ENCODE measurements at regions not wholly inside any gene's neighbourhood (a gene's known extent, or its start where the extent isn't known, plus 50 kb on each side); places are given as distances from the start of the nearest gene placed in this dataset.
"Not testable (repeated sequence)": the region's sequence is repeated elsewhere in the genome, so short reads cannot be mapped to it uniquely, and the experiment has no call there.

DNA sequence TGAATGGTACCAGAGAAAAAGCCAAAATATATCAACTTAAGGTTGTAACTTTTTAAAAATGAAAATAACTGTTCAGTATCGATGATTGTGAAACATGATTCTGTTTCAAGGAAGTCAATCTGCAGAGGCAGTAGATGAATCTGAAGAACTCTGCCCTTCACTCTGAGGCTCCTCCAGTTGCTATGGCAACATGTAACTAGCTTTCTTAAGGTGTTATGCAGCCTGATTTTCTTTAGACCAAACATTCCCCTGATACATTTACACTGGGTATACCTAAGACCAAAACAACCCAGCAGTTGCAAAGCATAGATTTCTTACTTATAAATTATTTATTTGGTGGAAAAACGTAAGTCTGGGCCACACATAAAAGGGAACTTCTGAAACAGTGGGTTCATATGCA, 133.6 kb upstream of the RASGEF1B start:
- DNase-seq: no peak

DNA sequence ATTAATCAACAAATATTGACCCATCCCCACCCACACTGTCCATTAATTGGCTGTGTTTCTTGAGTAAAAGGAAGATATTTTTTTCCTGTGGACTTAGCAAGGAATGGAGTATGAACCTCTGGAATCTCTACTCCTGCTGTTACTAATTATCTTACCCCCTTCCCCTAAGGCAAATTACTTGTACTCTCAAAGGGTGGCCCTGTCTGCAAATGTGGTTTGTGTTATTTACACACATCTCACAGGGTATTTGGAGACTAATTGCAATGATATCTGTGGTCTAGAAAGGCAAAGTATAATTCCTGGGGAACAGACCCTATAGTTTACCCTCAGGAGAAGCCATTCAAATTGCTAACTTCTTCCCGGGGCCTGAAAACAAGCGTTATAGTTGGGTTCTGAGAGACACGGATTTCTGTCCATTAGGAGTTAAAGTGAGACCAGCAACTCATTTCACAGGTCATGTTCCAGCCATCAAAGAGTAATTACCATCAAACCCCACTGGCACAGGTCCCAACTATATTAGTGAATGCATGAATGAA, 133.0 kb upstream of the RASGEF1B start:
- no peak for DNase-seq

DNA sequence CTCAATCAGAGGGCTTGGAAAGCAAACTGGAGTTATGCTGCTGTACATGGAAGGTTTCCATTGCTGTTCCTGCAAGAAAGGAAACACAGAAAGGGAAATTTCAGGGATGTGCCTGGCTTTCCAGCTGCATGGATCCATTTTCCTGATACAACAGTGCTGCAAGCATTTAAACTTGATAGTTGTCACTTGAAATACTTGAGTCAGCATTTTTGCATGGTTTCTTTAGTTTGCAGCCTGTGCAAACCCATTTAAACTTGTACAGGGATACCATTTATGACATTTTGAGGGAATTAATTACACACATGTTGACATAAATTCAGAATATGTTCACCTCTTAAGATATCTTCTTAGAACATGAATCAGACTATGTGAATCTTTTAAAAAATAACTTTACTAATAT, 131.1 kb upstream of the RASGEF1B start:
- DNase-seq: no peak

DNA sequence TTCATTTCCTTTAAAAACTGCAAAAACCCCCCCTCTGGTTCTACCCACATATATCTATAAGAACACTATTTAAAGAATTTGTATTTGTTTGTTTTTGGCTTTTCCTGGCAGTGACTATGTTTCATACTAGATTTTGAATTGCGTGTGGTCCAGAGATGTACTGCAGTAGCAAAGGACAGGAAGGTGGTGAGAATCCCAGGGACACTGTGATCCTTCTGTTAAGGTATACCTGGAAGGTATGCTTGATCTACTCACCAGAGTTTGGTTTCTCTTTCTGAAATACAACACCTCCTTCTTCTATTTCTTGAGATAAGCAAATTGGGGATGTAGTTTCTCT, 129.6 kb upstream of the RASGEF1B start:
- no peak for DNase-seq

DNA sequence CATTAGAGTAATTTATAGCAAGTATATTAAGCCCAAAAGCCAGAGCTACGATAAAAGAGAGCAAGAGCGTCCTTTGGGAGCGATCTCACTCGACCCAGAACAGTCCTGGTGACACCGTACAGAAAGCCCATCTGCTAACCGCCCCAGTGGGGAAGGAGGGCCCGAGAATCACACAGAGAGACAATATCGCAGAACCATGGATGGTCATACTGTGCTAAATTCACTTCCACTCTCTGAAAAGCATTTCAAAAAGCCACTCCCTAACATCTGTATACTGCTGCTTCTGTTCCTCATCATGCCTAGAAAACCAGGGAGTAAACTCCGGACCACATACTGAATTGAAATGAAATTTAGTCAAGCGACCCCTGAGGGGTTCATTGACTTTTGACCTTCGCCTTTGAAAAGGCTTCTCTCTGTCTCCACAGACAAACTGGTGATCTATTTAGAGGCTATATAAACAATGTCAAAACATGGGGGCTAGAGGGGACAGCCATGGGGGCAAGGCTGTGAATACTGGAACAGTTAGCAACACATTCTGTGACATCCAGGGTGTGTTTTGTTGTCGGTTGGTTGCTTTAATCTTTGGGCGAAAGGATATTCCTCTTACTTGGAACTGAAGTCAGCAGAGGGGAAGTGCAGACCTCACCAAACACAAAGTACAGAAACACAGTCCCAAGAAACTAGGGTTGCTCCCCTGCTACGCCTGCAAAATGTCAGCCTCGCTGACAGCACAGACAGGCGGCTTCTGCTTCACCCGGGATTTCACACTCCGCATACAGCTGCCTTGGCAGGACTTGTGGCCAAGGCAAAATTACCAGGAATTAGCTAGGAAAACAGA, 129.0 kb upstream of the RASGEF1B start:
- DNase-seq: peak in 2 of 56 donors; percentile 3 to 4

DNA sequence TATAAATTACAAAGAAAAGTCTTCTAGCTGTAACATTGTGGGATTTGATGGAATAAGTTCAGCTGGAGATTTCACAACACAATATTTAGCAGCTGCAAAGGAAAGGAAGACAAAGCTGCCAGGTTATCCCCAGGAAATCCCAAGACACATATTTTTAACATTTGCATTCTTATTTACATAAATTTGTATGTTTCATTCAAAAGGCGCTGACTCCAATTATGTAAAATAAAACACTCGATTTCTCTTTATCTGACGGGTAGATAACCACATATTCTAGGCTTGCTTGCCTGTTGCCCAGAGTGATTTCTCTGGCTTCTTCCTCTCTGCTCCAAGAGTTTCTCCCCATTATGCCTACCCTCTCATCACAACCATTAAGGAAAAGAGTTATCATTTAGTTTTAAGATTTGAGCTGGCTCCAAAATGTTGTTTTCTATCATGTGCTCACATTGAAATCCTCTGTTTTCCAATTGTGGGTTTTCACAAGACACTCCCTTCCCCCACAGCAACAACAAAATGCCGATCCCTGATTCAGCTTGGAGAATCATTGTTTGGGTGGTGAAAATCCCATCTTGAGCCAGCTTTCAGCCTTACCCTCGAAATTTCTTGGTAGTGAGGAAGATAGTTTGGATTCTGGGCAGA, 128.2 kb upstream of the RASGEF1B start:
- no peak for DNase-seq

DNA sequence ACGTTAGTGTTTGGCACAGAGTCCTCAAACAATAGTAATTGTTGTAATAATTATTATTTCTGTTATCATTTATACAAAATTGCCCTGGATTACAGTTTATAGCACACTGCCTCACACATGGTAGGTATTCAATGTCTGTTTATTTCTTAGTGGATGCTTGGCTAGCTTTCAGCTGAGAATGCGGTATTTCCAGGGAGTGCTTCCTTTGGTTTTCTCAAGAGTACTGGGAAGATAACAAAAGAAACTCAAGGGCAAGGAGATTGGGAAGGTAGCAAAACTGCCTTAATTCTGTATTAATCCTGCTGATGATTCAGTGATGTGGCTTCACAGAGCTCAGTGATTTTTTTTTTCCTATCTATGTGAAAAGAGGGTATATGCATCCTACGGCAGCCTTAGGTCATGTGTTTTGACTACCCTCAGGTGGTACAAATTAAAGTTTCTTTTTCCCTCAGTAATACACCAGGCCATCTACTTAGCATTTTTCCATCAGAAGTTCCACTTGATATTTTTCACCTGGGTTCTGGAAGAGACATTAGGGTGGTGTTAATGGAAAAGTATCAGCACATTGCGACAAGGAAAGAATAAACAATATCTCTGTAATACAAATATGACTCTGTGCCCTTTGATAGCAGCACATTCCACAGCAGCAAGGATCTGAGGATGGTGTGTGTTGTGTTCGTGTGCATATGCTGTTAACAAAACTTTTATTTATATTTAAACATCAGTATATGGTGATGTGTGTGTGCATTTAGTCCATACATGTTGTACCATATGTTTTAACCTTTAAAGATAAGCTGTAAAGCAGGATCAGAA, 124.3 kb upstream of the RASGEF1B start:
- DNase-seq: no peak

DNA sequence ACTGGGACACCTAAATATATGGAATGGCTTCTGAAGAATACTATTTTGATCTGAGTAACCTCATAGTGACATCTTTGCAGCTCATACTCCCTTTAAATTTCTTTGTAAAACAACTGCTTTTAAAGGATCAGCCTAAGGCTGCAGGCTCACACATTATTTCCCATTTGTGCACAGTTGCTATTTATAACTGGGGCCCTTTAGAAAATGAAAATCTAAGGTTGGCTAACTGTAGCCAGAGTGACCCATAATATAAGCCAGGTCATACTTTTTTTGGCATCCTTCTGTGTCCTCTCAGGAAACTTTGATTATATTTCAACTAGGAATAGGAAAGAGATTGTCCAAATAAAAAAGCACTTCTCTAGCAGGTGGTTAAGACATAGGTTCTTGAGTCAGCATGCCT, 123.6 kb upstream of the RASGEF1B start:
- DNase-seq: no peak

DNA sequence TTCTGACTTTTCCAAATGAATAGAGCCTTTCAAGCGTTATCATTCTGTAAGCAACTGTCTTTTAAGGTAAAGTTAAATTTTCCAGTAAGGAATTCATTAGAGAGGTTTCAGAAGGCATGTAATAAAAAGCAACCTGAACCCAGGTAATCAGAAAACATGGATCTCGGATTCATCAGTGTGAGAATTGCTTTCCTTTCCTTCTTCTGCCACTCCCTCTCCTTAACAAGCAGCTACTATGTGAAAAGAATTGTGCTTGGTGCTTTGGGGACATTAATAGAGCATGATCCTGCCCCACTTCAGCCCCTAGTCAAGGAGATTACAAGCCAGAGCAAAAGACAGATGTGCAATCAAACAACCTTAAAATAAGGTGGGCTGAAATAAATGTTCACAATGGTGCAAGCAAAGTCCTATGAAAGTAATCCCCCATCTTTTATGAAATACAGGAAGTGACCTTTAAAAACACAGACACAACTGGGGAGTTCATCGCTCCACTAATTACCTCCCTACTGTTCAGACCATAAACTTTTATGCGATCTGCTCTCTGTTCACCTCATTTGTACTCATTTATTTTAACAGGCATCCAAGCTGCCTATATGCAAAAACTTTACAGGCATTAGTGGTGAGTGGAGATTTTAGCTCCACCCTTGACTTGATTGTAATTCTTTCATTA, 122.9 kb upstream of the RASGEF1B start:
- no peak for DNase-seq

DNA sequence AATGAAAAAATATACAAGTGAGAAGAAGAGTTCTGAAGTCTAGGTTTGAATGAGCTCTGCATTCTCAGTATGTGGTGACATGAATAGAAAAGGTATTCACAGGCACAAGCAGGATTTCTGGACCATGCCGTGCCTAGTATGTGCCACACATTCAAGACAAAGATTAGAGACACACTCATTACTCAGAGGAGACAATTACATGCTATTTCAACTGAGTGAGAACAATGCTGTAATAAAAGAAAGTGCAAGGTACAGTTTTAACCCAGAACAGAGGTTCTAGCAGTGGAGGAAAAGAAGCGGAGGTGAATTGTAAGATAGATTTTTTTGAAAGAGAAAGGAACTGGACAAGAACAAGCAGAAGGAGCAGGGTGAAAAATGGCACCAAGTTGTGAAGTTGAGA, 121.0 kb upstream of the RASGEF1B start:
- DNase-seq: no peak

DNA sequence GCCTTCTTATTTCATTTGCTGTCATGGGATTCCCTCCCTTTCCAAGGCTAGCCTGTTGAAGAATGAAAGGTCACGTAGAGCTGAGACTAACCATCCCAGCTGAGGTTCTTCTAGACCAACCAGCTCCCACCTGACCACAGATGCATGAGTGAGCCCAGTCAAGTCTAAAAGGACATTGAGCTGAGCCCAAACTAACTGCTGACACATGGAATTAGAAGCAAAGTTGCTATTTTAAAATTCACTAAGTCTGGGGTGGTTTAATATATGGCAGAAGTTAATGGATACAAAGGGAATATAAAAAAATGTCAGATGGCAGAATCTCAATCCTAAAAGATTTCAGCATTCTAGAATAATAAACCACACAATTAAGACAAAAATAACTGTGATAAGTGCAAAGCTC, 118.9 kb upstream of the RASGEF1B start:
- DNase-seq: no peak

DNA sequence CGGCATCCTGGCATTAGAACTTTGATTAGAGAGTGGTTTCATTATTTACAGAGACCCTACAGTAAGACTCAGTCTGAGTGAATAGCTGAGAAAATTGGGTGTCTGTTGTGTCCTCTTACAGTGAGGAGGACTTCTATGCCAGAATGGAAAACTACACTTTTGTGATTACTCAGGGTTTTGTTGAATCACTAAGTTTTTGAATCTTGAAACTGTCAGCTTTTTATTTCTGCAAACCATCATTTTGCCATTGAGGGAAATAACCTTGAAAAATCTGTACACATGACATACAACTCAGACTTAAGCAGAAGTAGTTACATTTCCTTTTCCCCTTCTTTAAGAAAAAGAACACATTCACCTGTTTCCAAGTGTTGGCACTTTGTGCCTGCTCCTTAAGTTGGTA, 117.6 kb upstream of the RASGEF1B start:
- no peak for DNase-seq

DNA sequence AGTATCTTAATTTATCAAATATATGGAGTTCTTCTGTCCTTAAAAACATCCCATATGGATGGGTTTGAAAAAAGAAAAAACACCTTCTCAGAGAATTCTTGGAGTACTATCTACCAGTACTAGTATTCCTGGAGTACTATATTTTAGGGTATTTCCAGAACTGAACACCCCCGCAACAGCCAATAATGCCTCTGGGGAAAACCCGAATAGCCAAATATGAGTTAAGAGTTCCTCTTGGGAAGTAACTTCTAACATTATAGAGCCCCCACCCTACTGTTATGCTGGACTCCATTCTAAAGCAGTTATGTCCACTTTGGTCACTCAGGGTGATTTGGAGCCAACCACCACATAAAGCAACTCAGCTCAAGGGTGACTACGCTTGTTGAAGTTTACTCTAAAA, 115.0 kb upstream of the RASGEF1B start:
- DNase-seq: no peak

DNA sequence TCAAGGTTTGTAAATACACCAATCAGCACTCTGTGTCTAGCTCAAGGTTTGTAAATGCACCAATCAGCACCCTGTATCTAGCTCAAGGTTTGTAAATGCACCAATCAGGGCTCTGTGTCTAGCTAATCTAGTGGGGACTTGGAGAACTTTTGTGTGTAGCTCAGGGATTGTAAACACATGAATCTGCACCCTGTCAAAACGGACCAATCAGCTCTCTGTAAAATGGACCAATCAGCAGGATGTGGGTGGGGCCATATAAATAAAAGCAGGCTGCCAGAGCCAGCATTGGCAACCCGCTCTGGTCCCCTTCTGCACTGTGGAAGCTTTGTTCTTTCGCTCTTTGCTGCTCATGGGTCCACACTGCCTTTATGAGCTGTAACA, 109.3 kb upstream of the RASGEF1B start:
- not testable (repeated sequence) for DNase-seq

DNA sequence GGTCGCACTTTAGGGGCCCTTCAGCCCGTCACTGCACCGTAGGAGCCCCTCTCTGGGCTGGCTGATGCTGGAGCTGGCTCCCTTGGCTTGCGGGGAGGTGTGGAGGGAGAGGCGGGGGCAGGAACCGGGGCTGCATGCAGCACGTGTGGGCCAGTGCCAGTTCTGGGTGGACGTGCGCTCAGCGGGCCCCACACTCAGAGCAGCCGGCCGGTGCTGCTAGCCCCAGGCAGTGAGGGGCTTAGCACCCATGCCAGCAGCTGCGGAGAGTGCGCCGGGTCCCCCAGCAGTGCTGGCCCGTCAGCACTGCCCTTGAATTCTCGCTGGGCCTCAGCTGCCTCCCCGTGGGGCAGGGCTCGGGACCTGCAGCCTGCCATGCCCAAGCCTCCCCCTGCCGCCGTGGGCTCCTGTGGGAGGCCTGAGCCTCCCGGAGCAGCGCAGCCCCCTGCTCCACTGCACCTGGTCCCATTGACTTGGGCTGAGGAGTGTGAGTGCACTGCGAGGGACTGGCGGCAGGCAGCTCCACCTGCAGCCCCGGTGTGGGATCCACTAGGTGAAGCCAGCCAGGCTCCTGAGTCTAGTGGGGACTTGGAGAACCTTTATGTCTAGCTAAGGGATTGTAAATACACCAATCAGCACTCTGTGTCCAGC, 108.8 kb upstream of the RASGEF1B start:
- DNase-seq: no peak

DNA sequence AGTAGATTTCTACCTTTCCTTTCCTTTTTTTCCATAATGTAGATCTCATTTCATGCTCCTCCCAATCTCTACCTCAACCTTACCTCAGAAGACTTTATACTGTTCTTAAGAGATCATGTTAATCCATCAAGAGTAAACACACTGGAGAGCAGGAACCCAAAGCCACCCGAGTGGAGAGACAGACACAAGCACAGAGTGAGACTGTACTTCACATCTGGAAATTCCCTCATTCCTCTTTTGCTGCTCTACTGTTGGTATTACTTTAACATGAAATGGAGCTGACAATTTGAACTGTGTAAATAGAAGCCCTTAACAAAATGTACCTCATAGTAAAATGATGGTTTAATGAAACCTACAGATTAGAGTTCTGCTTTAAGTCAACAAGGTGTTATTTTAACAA, 105.7 kb upstream of the RASGEF1B start:
- DNase-seq: no peak

DNA sequence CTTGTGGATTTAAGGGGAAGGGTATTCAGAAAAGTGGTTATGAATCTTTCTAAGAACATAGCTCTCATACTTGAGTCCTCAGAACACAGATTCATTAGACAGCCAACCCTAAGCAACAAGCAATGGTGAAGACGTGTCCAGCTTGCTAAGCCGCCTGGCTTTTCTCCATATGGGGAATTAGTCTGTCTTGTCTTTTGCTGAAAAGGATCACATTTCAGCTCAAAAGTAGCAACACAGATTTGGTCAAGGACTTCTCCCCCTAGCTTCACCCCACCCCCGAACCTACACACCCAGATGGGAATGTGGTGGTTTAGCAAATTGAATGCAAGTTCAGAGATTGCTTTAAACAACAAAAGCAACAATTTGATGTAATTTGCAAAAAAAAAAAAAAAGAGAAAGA, 103.3 kb upstream of the RASGEF1B start:
- no peak for DNase-seq

DNA sequence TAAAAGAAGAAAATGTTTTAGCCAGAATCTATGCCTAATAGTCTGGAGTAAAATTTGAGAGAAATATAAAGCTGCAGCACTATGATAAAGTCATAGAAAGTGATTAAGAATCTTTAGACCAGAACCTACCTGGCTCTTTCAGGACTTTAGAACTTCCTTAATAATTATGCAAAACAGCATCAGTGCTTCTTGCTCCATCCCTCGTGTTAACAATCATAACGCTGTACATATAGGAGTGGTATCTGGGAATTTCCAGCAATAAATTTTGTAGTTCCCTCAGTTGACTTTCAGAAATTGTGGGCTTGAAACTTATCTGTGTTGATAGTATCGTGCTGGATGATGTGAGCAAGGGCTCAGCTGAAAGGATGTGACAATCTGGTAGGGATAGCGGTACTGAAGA, 102.1 kb upstream of the RASGEF1B start:
- no peak for DNase-seq

DNA sequence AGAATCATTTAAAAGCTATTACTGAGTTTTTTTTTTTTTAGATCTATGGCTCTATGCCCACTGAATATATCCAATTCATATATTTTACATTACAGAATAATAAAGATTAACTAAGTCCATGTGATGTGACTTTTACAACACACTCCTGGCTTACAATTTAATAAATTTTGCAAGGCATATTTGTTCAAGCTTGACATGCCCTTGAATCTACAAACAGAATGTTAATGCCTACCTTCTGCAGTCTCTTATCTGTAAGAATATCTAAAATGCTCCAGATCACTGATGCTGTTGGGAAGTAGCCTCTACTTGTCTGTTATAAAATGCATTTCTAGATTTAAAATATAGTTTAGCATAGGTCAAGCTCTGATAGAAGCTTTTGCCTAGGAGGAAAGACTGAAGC, 100.7 kb upstream of the RASGEF1B start:
- no peak for DNase-seq

DNA sequence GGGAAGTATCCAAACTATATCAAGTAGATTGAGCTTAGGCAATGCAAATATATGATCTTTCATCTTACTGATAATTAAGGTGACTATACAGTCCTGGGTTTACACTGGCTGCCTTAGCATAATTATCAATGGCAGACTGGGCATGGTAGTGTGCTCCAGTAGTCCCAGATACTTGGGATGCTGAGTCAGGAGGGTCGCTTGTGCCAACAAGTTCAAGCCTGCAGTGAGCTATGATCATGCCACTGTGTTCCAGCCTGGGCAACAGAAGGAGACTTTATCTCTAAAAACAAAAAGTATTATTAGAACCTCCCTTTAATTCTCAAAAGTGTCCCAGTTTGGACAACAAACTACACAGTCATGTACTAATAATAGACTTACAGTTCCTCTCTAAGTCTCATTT, 99.4 kb upstream of the RASGEF1B start:
- no peak for DNase-seq

DNA sequence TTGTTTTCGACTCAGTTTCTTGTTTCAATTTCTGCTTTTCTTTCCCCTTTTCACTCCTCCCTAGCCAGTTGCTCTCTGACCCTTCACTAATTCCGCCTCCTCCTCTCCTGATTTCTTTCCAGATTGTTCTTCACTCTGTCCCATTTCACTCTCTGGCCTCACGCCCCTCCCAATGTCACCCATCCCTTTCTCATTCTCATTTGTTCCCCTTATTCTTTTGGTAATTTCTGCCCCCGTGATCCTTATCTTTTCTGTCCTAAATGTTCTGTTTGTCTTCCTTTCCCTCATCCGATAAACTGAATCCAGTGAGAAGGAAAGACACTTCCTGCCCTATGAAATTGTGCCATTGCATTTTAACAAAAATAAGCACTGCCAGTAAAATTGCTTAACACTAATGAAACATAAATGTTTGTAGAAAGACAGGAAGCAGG, 94.5 kb upstream of the RASGEF1B start:
- DNase-seq: no peak
